BE2C (cell line): ENCODE measurements at regions not wholly inside any gene's neighbourhood (a gene's known extent, or its start where the extent isn't known, plus 50 kb on each side); places are given as distances from the start of the nearest gene placed in this dataset.

Experiments
- DNase-seq: peaks from one replicate; pipeline ENCODE4 v3.0.0-alpha.2; 2020
- H3K27me3 ChIP-seq: fragments of 250-450 bp; sonication (Bioruptor Pico); 2 replicates; pipeline ENCODE4 v1.5.1; 2020; ENCODE audit warnings: mild to moderate bottlenecking
- H3K36me3 ChIP-seq: fragments of 250-450 bp; sonication (Bioruptor Pico); 2 replicates; pipeline ENCODE4 v1.5.1; 2020; ENCODE audit warnings: mild to moderate bottlenecking
- H3K4me1 ChIP-seq: fragments of 250-450 bp; sonication (Bioruptor Pico); 2 replicates; pipeline ENCODE4 v1.5.1; 2020
- H3K4me3 ChIP-seq: 2 replicates; pipeline ENCODE4 v1.5.1; 2011; ENCODE audit warnings: low read depth, low read length
- H3K9me3 ChIP-seq: fragments of 250-450 bp; sonication (Bioruptor Pico); 2 replicates; pipeline ENCODE4 v1.5.1; 2020
- TF ChIP-seq, protein P1 (sequence below): IDR thresholded peaks from 2 replicates; pipeline ENCODE4 v1.5.1; 2012; ENCODE audit warnings: mild to moderate bottlenecking, low read depth, low read length

DNA sequence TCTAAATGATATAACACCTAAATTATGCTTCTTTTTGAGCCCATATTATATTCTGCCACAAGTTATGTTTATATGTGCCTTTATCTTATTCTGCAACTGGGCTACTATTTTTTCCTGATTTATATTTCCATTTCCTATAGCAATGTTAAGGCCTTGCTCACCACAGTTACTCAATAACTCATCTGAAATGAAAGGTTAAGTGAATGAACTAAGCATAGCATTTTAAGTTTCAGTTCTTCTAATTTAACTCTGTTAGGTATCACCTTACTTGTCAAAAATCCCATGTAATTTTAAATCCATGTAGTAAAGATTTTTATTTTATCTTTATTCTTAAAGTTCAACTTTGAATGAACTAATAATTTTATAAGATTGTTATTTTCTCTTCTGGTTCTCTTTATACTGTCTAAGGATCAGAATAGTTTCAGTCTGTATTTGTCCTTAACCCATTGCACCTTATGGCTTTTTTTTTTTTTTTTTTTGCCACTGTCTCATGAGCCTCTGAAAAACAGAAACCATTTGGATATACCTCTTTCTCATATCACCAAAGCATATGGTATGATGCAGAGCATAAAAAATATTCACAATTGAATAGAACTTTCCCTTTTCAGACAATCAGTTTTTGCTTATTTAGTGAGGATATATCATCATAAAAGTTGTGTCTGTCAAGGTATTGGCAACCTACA lies 301.8 kb upstream of the ZWINT start:
- H3K27me3 ChIP-seq: no peaks in the 10 kb centered on the region
- DNase-seq: no peak
- no peaks in the 10 kb centered on the region for H3K4me1 ChIP-seq
- TF ChIP-seq, protein P1, sequence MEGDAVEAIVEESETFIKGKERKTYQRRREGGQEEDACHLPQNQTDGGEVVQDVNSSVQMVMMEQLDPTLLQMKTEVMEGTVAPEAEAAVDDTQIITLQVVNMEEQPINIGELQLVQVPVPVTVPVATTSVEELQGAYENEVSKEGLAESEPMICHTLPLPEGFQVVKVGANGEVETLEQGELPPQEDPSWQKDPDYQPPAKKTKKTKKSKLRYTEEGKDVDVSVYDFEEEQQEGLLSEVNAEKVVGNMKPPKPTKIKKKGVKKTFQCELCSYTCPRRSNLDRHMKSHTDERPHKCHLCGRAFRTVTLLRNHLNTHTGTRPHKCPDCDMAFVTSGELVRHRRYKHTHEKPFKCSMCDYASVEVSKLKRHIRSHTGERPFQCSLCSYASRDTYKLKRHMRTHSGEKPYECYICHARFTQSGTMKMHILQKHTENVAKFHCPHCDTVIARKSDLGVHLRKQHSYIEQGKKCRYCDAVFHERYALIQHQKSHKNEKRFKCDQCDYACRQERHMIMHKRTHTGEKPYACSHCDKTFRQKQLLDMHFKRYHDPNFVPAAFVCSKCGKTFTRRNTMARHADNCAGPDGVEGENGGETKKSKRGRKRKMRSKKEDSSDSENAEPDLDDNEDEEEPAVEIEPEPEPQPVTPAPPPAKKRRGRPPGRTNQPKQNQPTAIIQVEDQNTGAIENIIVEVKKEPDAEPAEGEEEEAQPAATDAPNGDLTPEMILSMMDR: no peak
- H3K4me3 ChIP-seq: no peak overlapping the region
- no peaks in the 10 kb centered on the region for H3K9me3 ChIP-seq
- no peaks in the 10 kb centered on the region for H3K36me3 ChIP-seq

- Histone ChIP-seq H3K9me3 (no peaks in the 10 kb centered on the region), H3K36me3 (no peaks in the 10 kb centered on the region), H3K4me1 (no peaks in the 10 kb centered on the region), H3K27me3 (no peaks in the 10 kb centered on the region), H3K4me3 (no peak overlapping the region)
- TF ChIP-seq, protein P1: no peak
- DNase-seq: no peak
These were observed 292.2 kb upstream of the ZWINT start for GRCh38 chr10:56653289-56653688.

- Histone ChIP-seq H3K9me3 (no peaks in the 10 kb centered on the region), H3K27me3 (no peaks in the 10 kb centered on the region), H3K4me3 (no peak overlapping the region), H3K36me3 (no peaks in the 10 kb centered on the region), H3K4me1 (no peaks in the 10 kb centered on the region)
- no peak for DNase-seq
- TF ChIP-seq, protein P1: no peak
These were observed 285.5 kb upstream of the ZWINT start for GRCh38 chr10:56646329-56647111.

- no peak overlapping the region for H3K4me3 ChIP-seq
- TF ChIP-seq, protein P1: no peak
- no peaks in the 10 kb centered on the region for H3K27me3 ChIP-seq
- H3K9me3 ChIP-seq: no peaks in the 10 kb centered on the region
- no peaks in the 10 kb centered on the region for H3K36me3 ChIP-seq
- DNase-seq: no peak
- H3K4me1 ChIP-seq: no peaks in the 10 kb centered on the region
These were observed 272.9 kb upstream of the ZWINT start for GRCh38 chr10:56633876-56634452.

GRCh38 chr10:56632537-56632936 lies 271.5 kb upstream of the ZWINT start:
- DNase-seq: no peak
- Histone ChIP-seq H3K9me3 (no peaks in the 10 kb centered on the region), H3K4me3 (no peak overlapping the region), H3K4me1 (no peaks in the 10 kb centered on the region), H3K36me3 (no peaks in the 10 kb centered on the region), H3K27me3 (no peaks in the 10 kb centered on the region)
- TF ChIP-seq, protein P1: no peak

- Histone ChIP-seq H3K27me3 (no peaks in the 10 kb centered on the region), H3K36me3 (no peaks in the 10 kb centered on the region), H3K9me3 (no peaks in the 10 kb centered on the region), H3K4me3 (no peak overlapping the region), H3K4me1 (no peaks in the 10 kb centered on the region)
- no peak for DNase-seq
- TF ChIP-seq, protein P1: no peak
These were observed 263.0 kb upstream of the ZWINT start for GRCh38 chr10:56624082-56624481.
